ENCODE measurements at regions not wholly inside any gene's neighbourhood (a gene's known extent, or its start where the extent isn't known, plus 50 kb on each side); places are given as distances from the start of the nearest gene placed in this dataset.

DNA sequence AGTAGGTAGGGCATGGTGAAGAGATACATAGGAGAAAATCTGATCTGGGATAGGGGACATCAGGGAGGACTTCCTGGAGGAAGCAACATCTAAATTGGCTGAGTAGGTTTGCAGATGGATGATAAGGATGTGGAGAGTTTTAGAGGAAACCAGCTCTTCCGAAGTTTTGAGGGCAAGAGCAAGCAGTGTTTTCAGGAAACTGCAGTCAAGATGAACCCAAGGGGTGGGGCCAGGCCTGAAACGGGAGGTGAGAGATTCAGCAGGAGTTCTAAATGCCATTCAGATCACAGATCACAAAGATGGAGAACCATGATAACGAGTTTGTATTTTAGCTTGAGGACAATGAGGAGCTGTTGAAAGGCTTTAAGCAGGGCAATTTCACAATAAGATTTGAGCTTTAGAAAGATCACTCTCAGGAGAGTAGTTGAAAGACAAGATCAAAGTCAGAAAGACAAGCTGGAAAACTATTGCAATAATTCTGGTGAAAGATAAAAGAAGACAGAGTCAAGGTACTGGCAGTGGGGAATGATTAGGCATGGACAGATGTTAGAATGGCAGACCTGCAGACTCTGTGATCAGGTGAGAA is 70.1 kb upstream of the PLXNC1 start:
- H3K36me3 ChIP-seq, result no peaks in the 10 kb centered on the region
- peaks cover 0 to 26% (median 16%) of the 10 kb centered on the region in 4 donors for H3K4me1 ChIP-seq
- TF ChIP-seq CTCF (IDR thresholded peaks at IDR 0.05), result no peak
- no peaks in the 10 kb centered on the region for H3K27me3 ChIP-seq
- H3K9me3 ChIP-seq, result no peaks in the 10 kb centered on the region
- no peak for DNase-seq
- H3K27ac ChIP-seq, result no peak overlapping the region
- intact Hi-C loops (cut with DNase I; ENCODE audit: low total_unique reads), result no loop called here
- H3K4me3 ChIP-seq, result no peak overlapping the region

DNA sequence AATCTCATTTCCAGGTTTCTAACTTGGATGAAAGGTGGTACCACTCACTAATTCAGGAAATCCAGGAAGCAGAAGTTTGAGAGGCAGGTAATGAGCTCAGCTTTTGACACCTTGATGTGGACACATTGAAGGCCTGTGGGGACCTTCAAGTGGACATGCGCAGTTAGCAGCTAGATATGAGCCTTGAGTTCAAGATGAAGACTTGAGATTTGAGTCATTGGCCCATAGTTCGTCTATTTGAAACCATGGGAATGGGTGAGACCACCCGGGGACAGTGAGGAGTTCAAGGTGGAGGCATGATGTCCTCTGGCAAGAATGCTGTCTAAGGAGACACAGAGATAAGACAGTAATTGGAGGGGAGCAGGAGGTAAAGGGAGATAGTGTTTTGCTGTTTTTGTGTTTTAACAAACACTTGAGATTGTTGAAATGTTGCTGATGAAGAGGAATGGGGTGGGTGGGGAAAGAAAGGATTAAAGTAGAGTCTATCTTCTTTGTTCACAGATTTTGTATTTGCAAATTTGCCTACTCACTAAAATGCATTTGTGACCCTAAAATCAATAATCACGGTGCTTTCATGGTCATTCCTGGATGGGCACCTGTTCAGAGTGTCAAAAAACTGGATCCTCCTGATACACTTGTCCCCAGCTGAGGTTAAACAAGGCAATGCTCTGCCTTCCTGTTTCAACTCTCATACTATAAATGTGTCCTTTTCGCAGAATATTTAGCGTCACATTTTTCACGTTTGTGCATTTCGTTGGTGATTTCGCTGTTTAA is 69.5 kb upstream of the PLXNC1 start:
- no peak for TF ChIP-seq CTCF (IDR thresholded peaks at IDR 0.05)

GRCh38 chr12:94079566-94080340 is 68.6 kb upstream of the PLXNC1 start:
- no peak overlapping the region for H3K4me3 ChIP-seq
- intact Hi-C loops (cut with DNase I; ENCODE audit: low total_unique reads), result no loop called here
- H3K27me3 ChIP-seq, result peaks cover 0 to 2% of the 10 kb centered on the region in 2 donors
- TF ChIP-seq CTCF (IDR thresholded peaks at IDR 0.05), result no peak
- H3K27ac ChIP-seq, result no peak overlapping the region
- no peak for DNase-seq
- H3K4me1 ChIP-seq, result peaks cover 0 to 11% (median 7%) of the 10 kb centered on the region in 4 donors
- no peaks in the 10 kb centered on the region for H3K9me3 ChIP-seq
- H3K36me3 ChIP-seq, result no peaks in the 10 kb centered on the region

More for the DNA sequence above, 69.5 kb upstream of the PLXNC1 start:
- Histone ChIP-seq H3K27ac (no peak overlapping the region), H3K36me3 (no peaks in the 10 kb centered on the region), H3K9me3 (no peaks in the 10 kb centered on the region), H3K4me1 (peaks cover 0 to 19% (median 14%) of the 10 kb centered on the region in 4 donors), H3K4me3 (no peak overlapping the region), H3K27me3 (no peaks in the 10 kb centered on the region)
- no peak for DNase-seq
- intact Hi-C loops (cut with DNase I; ENCODE audit: low total_unique reads), result no loop called here

- H3K27me3 ChIP-seq, result peaks cover 0 to 2% of the 10 kb centered on the region in 2 donors
- DNase-seq, result no peak
- no peak overlapping the region for H3K27ac ChIP-seq
- no peak overlapping the region for H3K4me3 ChIP-seq
- intact Hi-C loops (cut with DNase I; ENCODE audit: low total_unique reads), result no loop called here
- TF ChIP-seq CTCF (IDR thresholded peaks at IDR 0.05), result no peak
- H3K36me3 ChIP-seq, result no peaks in the 10 kb centered on the region
- H3K4me1 ChIP-seq, result peaks cover 0 to 5% (median 4%) of the 10 kb centered on the region in 4 donors
- no peaks in the 10 kb centered on the region for H3K9me3 ChIP-seq
These were observed 67.9 kb upstream of the PLXNC1 start for GRCh38 chr12:94080341-94081009.

GRCh38 chr12:94082690-94083089 is 65.7 kb upstream of the PLXNC1 start:
- Histone ChIP-seq H3K27me3 (peaks cover 0 to 2% of the 10 kb centered on the region in 2 donors), H3K9me3 (no peaks in the 10 kb centered on the region), H3K4me3 (no peak overlapping the region), H3K4me1 (no peaks in the 10 kb centered on the region), H3K27ac (no peak overlapping the region), H3K36me3 (no peaks in the 10 kb centered on the region)
- DNase-seq, result no peak
- intact Hi-C loops (cut with DNase I; ENCODE audit: low total_unique reads), result no loop called here
- TF ChIP-seq CTCF (IDR thresholded peaks at IDR 0.05), result no peak
